K562 (cell line): ENCODE measurements at regions not wholly inside any gene's neighbourhood (a gene's known extent, or its start where the extent isn't known, plus 50 kb on each side); places are given as distances from the start of the nearest gene placed in this dataset.

Experiments
- CHD4 ChIP-seq: fragments of 200-600 bp; sonication (generic); IDR thresholded peaks from 3 replicates; pipeline ENCODE4 v1.6.1; 2012; ENCODE audit warnings: low read depth, mild to moderate bottlenecking, mixed read lengths, low read length, inconsistent platforms; ENCODE audit not compliant: insufficient read depth, insufficient replicate concordance, poor library complexity, severe bottlenecking
- CHD7 ChIP-seq: fragments of 200-600 bp; sonication (generic); IDR thresholded peaks from one replicate; pipeline ENCODE4 v1.6.1; 2012; ENCODE audit warnings: mild to moderate bottlenecking, low read depth, low read length, inconsistent platforms
- CTCF ChIP-seq, 3 experiments: IDR thresholded peaks in 2 of 3; conservative IDR thresholded peaks in 1 of 3; 2 replicates each; pipeline ENCODE4 v1.5.1; 2011 to 2012; ENCODE audit warnings: low read length in 3 of 3, mild to moderate bottlenecking in 3 of 3, control low read depth in 2 of 3, improper control_type of control experiment in 1 of 3, inconsistent platforms in 1 of 3, low read depth in 1 of 3, mixed read lengths in 1 of 3, moderate library complexity in 1 of 3; ENCODE audit not compliant: insufficient read depth in 2 of 3
- ESRRA ChIP-seq: fragments of 450-650 bp; IDR thresholded peaks from 2 replicates; pipeline ENCODE4 v1.6.1; 2014; ENCODE audit warnings: low read depth, mild to moderate bottlenecking, moderate library complexity, borderline replicate concordance
- EZH2 ChIP-seq: IDR thresholded peaks from 2 replicates; pipeline ENCODE4 v1.6.1; 2012; ENCODE audit warnings: low read depth, mild to moderate bottlenecking, inconsistent platforms, low read length, borderline replicate concordance
- HDAC1 ChIP-seq, 2 experiments: fragments of 450-650 bp; IDR thresholded peaks; 2 replicates each; pipeline ENCODE4 v1.6.1; 2016 to 2017; ENCODE audit warnings: inconsistent platforms in 1 of 2, mild to moderate bottlenecking in 1 of 2, moderate library complexity in 1 of 2
- MAFK ChIP-seq: IDR thresholded peaks from 2 replicates; pipeline ENCODE4 v1.6.1; 2011; ENCODE audit warnings: low read length, improper control_type of control experiment
- MCM7 ChIP-seq, 2 experiments: fragments of 450-650 bp; IDR thresholded peaks; 2 replicates each; pipeline ENCODE4 v1.6.1; 2016 to 2018
- NCOA6 ChIP-seq: fragments of 450-650 bp; IDR thresholded peaks from 2 replicates; pipeline ENCODE4 v1.6.1; 2017; ENCODE audit warnings: mild to moderate bottlenecking
- RAD21 ChIP-seq, 2 experiments: fragments of 250-450 bp in 1 of 2; fragments of 450-650 bp in 1 of 2; sonication (Bioruptor Pico) in 1 of 2; formaldehyde crosslinking in 1 of 2; IDR thresholded peaks in 1 of 2; conservative IDR thresholded peaks in 1 of 2; 2 replicates each; pipeline versions ENCODE4 v1.4.0 to v1.8.0; 2020 to 2022; ENCODE audit warnings: mild to moderate bottlenecking in 2 of 2, moderate library complexity in 1 of 2
- RFX5 ChIP-seq: IDR thresholded peaks from 2 replicates; pipeline ENCODE4 v1.6.1; 2011; ENCODE audit warnings: low read depth, mild to moderate bottlenecking, improper control_type of control experiment, low read length
- TRIM24 ChIP-seq, 2 experiments: fragments of 450-650 bp; IDR thresholded peaks; 2 replicates each; pipeline ENCODE4 v1.6.1; 2016
- ZNF12 ChIP-seq: sonication (generic); formaldehyde crosslinking; IDR thresholded peaks from 2 replicates; pipeline ENCODE4 v1.4.0; 2020; ENCODE audit warnings: mild to moderate bottlenecking, missing genetic modification reagents
- TF ChIP-seq, protein P1 (sequence below): fragments of 450-650 bp; IDR thresholded peaks from 2 replicates; pipeline ENCODE4 v1.6.1; 2016; ENCODE audit warnings: borderline replicate concordance

- TF ChIP-seq CHD7 (no peak), CTCF (IDR thresholded peaks at IDR 0.05 in 2 of 3, conservative IDR thresholded peaks at IDR 0.05 in 1 of 3; ENCODE audit: insufficient read depth in 2 of 3, low read depth in 1 of 3, low read length in 3 of 3) (no peak), RFX5 (no peak), CHD4 (no peak), ZNF12 (CRISPR knock-in tag) (no peak), ESRRA (no peak), HDAC1 (IDR thresholded peaks at IDR 0.05) (no peak), EZH2 (no peak), MAFK (no peak), NCOA6 (no peak), MCM7 (IDR thresholded peaks at IDR 0.05) (no peak), TRIM24 (IDR thresholded peaks at IDR 0.05) (no peak), RAD21 (CRISPR knock-in tag; conservative IDR thresholded peaks at IDR 0.05 in 1 of 2, IDR thresholded peaks at IDR 0.05 in 1 of 2) (no peak)
- TF ChIP-seq, protein P1, sequence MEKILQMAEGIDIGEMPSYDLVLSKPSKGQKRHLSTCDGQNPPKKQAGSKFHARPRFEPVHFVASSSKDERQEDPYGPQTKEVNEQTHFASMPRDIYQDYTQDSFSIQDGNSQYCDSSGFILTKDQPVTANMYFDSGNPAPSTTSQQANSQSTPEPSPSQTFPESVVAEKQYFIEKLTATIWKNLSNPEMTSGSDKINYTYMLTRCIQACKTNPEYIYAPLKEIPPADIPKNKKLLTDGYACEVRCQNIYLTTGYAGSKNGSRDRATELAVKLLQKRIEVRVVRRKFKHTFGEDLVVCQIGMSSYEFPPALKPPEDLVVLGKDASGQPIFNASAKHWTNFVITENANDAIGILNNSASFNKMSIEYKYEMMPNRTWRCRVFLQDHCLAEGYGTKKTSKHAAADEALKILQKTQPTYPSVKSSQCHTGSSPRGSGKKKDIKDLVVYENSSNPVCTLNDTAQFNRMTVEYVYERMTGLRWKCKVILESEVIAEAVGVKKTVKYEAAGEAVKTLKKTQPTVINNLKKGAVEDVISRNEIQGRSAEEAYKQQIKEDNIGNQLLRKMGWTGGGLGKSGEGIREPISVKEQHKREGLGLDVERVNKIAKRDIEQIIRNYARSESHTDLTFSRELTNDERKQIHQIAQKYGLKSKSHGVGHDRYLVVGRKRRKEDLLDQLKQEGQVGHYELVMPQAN = no peak
Measured at GRCh38 chr3:44048949-44049348, 192.7 kb upstream of the TOPAZ1 start.
